GM12874 (cell line): ENCODE measurements at regions not wholly inside any gene's neighbourhood (a gene's known extent, or its start where the extent isn't known, plus 50 kb on each side); places are given as distances from the start of the nearest gene placed in this dataset.

Experiments used
- TF ChIP-seq, protein P1 (sequence below): IDR thresholded peaks from 2 replicates; pipeline ENCODE4 v1.5.1; 2011; ENCODE audit warnings: low read depth, mild to moderate bottlenecking, control low read depth, low read length, moderate library complexity; ENCODE audit not compliant: insufficient read depth

GRCh38 chr1:117760069-117760468 lies 154.2 kb downstream of the TENT5C start:
- TF ChIP-seq, protein P1, sequence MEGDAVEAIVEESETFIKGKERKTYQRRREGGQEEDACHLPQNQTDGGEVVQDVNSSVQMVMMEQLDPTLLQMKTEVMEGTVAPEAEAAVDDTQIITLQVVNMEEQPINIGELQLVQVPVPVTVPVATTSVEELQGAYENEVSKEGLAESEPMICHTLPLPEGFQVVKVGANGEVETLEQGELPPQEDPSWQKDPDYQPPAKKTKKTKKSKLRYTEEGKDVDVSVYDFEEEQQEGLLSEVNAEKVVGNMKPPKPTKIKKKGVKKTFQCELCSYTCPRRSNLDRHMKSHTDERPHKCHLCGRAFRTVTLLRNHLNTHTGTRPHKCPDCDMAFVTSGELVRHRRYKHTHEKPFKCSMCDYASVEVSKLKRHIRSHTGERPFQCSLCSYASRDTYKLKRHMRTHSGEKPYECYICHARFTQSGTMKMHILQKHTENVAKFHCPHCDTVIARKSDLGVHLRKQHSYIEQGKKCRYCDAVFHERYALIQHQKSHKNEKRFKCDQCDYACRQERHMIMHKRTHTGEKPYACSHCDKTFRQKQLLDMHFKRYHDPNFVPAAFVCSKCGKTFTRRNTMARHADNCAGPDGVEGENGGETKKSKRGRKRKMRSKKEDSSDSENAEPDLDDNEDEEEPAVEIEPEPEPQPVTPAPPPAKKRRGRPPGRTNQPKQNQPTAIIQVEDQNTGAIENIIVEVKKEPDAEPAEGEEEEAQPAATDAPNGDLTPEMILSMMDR, result no peak

DNA sequence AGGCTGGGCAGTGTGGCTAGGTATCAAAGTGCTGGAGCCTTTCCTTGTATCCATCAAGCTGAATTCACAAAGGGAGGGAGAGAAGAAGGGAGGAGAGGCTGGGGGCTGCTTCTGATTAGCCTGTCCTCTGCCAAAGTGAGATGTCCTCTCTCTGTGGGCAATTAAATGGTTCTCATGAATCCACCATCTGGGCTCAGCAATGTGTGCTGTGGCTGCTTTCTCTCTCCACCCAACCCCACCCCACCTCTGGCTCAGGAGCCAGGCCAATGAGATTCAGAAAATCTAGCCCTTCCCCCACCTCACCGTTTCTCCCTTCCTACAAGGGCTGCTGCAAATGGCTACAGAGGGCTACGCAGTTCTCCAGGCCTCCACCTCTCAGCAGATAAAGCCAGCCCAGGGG lies 154.6 kb downstream of the TENT5C start:
- TF ChIP-seq, protein P1, result no peak

DNA sequence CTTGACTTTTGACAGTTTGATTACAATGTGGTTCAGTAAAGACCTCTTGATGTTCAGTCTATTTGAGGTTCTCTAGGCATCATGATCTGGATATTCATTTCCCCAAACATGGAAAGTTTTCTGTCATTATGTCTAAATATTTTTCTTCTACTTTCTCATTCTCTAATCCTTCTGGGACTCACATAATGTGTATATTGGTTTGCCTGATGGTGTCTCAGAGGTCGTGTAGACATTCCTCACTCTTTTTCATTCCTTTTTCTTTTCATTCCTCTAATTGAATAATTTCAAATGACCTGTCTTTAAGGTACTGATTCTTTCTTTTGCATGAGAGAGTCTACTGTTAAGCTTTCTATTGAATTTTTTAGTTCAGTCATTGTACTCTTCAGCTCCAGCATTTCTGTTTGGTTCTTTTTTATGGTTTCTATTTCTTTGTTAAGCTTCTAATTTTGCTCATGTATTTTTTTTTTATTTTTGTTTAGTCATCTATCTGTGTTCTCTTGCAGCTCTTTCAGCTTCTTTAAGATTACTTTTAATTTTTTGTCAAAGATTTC lies 158.4 kb downstream of the GDAP2 start:
- TF ChIP-seq, protein P1, result no peak

- TF ChIP-seq, protein P1, result no peak
Measured at GRCh38 chr1:117779364-117779763, 150.1 kb downstream of the GDAP2 start.

GRCh38 chr1:117780687-117781475 lies 148.5 kb downstream of the GDAP2 start:
- TF ChIP-seq, protein P1, result no peak

DNA sequence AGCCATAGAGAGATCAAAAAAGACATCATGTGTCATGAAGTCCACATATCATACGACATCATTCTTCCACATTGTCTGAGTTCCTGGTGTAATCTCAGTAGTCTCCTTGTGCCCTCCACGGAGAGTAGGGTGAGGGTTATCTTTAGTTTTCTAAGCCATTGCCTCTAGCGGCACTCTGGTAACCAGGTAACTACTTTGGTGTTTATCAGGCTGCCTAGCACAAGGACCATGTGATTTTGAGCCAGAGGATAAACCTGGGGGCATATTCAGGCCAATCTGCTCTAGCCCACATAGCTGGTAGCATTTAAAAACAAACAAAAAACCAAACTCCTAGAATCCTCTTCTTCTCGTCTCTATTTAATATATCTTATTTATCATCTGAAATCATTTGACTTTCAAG lies 147.4 kb downstream of the GDAP2 start:
- TF ChIP-seq, protein P1, result no peak

DNA sequence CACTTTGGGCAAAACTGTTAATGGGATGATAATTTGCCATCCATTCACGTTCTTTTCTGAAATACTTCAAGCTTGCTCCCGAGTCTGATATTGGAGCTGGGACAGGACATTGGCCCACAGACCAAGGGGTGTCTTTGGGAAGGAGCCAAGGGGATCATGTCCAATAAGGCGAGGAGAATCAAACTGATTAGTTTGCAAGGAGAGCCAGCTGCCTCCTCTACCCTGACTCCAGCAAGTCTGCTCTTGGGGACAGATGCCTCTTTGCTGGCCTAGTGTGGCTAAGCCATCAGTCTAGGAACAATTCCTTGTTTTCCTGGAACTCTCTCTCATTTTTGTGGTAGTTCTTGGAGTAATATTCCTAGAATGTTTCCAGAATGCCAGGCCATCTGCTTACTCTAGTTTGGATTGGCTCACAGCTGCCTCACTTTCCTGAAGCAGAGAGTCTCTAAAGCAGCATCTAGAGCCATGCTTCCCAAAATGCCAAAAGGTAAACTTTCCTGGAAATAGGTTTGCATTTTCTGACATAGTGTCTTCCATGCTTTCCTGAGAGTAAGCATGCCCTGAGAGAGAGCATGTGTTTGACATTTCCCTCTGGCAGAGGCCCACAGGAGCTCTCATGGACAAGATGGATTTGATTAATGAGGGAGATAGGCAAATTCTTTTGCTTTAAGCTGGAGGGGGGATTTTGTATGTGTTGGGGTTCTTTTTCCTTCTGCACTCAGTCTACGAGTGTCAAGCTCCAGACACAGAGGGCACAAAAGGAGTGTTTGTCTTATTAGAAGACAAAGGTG lies 145.6 kb downstream of the GDAP2 start:
- TF ChIP-seq, protein P1, result no peak
